IMR-90 (cell line): ENCODE measurements at regions not wholly inside any gene's neighbourhood (a gene's known extent, or its start where the extent isn't known, plus 50 kb on each side); places are given as distances from the start of the nearest gene placed in this dataset.

Experiments used
- ATAC-seq: fragments of 200-7000 bp; cut with Tn5 transposase; 2 replicates; pipeline ENCODE4 v1.9.1; 2020; ENCODE audit warnings: low read depth, mild to moderate bottlenecking, moderate library complexity
- BruUV-seq: library from RNA; stranded (reverse); fragments of 400-500 nt; replicated peaks from 2 replicates; lab custom pipeline; 2021; lab: Mats Ljungman, UMichigan
- CTCF ChIA-PET: fragments of 300-600 bp; formaldehyde crosslinking; extraction: SDS; loops from one replicate; lab custom pipeline; 2021; ENCODE audit warnings: antibody characterized with exemption; lab: Yijun Ruan, JAX
- POLR2A ChIA-PET: fragments of 300-600 bp; sonication (Branson Sonifier 250); formaldehyde crosslinking; loops from one replicate; lab custom pipeline; 2022; ENCODE audit warnings: antibody characterized with exemption; ENCODE audit not compliant: unreplicated experiment; lab: Charles Lee
- DNase-seq: peaks from one replicate; pipeline ENCODE4 v3.0.0; 2013
- H2AFZ ChIP-seq: replicated peaks from 2 replicates; pipeline ENCODE3; 2013; ENCODE audit warnings: low read length, mild to moderate bottlenecking; ENCODE audit not compliant: poor library complexity
- H2AK5ac ChIP-seq: 2 replicates; pipeline ENCODE4 v1.6.1; 2013; ENCODE audit warnings: low read depth, low read length, inconsistent platforms
- H2AK9ac ChIP-seq: replicated peaks from 2 replicates; pipeline ENCODE3; 2013; ENCODE audit warnings: mild to moderate bottlenecking, low read depth, low read length, moderate library complexity; ENCODE audit not compliant: poor library complexity
- H2BK120ac ChIP-seq: 2 replicates; pipeline ENCODE4 v1.6.1; 2013; ENCODE audit warnings: low read depth, low read length, inconsistent platforms
- H2BK15ac ChIP-seq: 3 replicates; pipeline ENCODE4 v1.6.1; 2013; ENCODE audit warnings: low read depth, low read length, inconsistent platforms
- H2BK20ac ChIP-seq: 2 replicates; pipeline ENCODE4 v1.6.1; 2013; ENCODE audit warnings: low read depth, mild to moderate bottlenecking, inconsistent platforms, low read length, moderate library complexity
- H2BK5ac ChIP-seq: 2 replicates; pipeline ENCODE4 v1.6.1; 2013; ENCODE audit warnings: mild to moderate bottlenecking, low read depth, low read length, inconsistent platforms; ENCODE audit not compliant: poor library complexity, severe bottlenecking
- H3K14ac ChIP-seq: replicated peaks from 2 replicates; pipeline ENCODE4 v1.6.1; 2013; ENCODE audit warnings: low read depth, low read length, inconsistent platforms
- H3K18ac ChIP-seq: 2 replicates; pipeline ENCODE4 v1.6.1; 2013; ENCODE audit warnings: low read depth, low read length, control low read depth
- H3K23ac ChIP-seq: 2 replicates; pipeline ENCODE4 v1.6.1; 2013; ENCODE audit warnings: low read depth, low read length, inconsistent platforms
- H3K27ac ChIP-seq: 2 replicates; pipeline ENCODE4 v1.5.1; 2013; ENCODE audit warnings: mild to moderate bottlenecking, control low read depth, low read length; ENCODE audit not compliant: insufficient read depth
- H3K27me3 ChIP-seq: 2 replicates; pipeline ENCODE4 v1.6.1; 2013; ENCODE audit warnings: low read length; ENCODE audit not compliant: control insufficient read depth, insufficient read depth
- H3K36me3 ChIP-seq: 2 replicates; pipeline ENCODE4 v1.6.1; 2013; ENCODE audit warnings: low read length, mixed read lengths; ENCODE audit not compliant: control insufficient read depth, insufficient read depth
- H3K4ac ChIP-seq: 2 replicates; pipeline ENCODE4 v1.6.1; 2013; ENCODE audit warnings: low read depth, low read length, inconsistent platforms
- H3K4me1 ChIP-seq: 2 replicates; pipeline ENCODE4 v1.6.1; 2013; ENCODE audit warnings: low read length, mixed read lengths; ENCODE audit not compliant: control insufficient read depth, insufficient read depth
- H3K4me2 ChIP-seq: 2 replicates; pipeline ENCODE4 v1.6.1; 2013; ENCODE audit warnings: low read depth, mild to moderate bottlenecking, control low read depth, low read length, moderate library complexity
- H3K4me3 ChIP-seq: 2 replicates; pipeline ENCODE4 v1.5.1; 2013; ENCODE audit warnings: low read depth, mild to moderate bottlenecking, control low read depth, low read length, moderate library complexity; ENCODE audit not compliant: insufficient read depth
- H3K56ac ChIP-seq: 2 replicates; pipeline ENCODE4 v1.6.1; 2013; ENCODE audit warnings: low read length, inconsistent platforms; ENCODE audit not compliant: insufficient read depth; ENCODE audit errors: extremely low read depth
- H3K79me1 ChIP-seq, 2 experiments: 2 replicates each; pipeline ENCODE4 v1.6.1; 2013; ENCODE audit warnings: low read length in 2 of 2, inconsistent platforms in 1 of 2, low read depth in 1 of 2
- H3K9ac ChIP-seq: 2 replicates; pipeline ENCODE4 v1.6.1; 2013; ENCODE audit warnings: low read depth, low read length, control low read depth
- H3K9me1 ChIP-seq: 2 replicates; pipeline ENCODE4 v1.6.1; 2013; ENCODE audit warnings: low read length, inconsistent platforms; ENCODE audit not compliant: insufficient read depth
- H3K9me3 ChIP-seq: 2 replicates; pipeline ENCODE4 v1.6.1; 2013; ENCODE audit warnings: low read length; ENCODE audit not compliant: control insufficient read depth, insufficient read depth
- H4K20me1 ChIP-seq: 2 replicates; pipeline ENCODE4 v1.6.1; 2013; ENCODE audit warnings: low read length, inconsistent platforms; ENCODE audit not compliant: insufficient read depth
- H4K5ac ChIP-seq: 2 replicates; pipeline ENCODE4 v1.6.1; 2013; ENCODE audit warnings: mild to moderate bottlenecking, low read depth, low read length, control low read depth
- H4K8ac ChIP-seq, 2 experiments: 2 replicates each; pipeline ENCODE4 v1.6.1; 2013; ENCODE audit warnings: low read depth in 2 of 2, low read length in 2 of 2, control low read depth in 1 of 2, inconsistent platforms in 1 of 2
- H4K91ac ChIP-seq: 2 replicates; pipeline ENCODE4 v1.6.1; 2013; ENCODE audit warnings: low read depth, low read length, inconsistent platforms; ENCODE audit not compliant: insufficient read depth
- BHLHE40 ChIP-seq: fragments of 150-350 bp; IDR thresholded peaks from 2 replicates; pipeline ENCODE4 v1.6.1; 2016; ENCODE audit warnings: mild to moderate bottlenecking, low read depth, low read length
- CEBPB ChIP-seq: IDR thresholded peaks from 2 replicates; pipeline ENCODE4 v1.6.1; 2012; ENCODE audit warnings: low read depth, low read length, improper control_type of control experiment
- MAZ ChIP-seq: IDR thresholded peaks from 2 replicates; pipeline ENCODE4 v1.6.1; 2012; ENCODE audit warnings: low read depth, mild to moderate bottlenecking, low read length, improper control_type of control experiment, moderate library complexity, borderline replicate concordance
- MXI1 ChIP-seq: IDR thresholded peaks from 2 replicates; pipeline ENCODE4 v1.6.1; 2012; ENCODE audit warnings: low read depth, mild to moderate bottlenecking, low read length, moderate library complexity, borderline replicate concordance
- NFE2L2 ChIP-seq: fragments of 150-350 bp; IDR thresholded peaks from 2 replicates; pipeline ENCODE4 v1.6.1; 2016; ENCODE audit warnings: low read depth, mild to moderate bottlenecking, low read length
- RAD21 ChIP-seq: IDR thresholded peaks from 2 replicates; pipeline ENCODE4 v1.6.1; 2012; ENCODE audit warnings: low read length, improper control_type of control experiment
- RCOR1 ChIP-seq: IDR thresholded peaks from 2 replicates; pipeline ENCODE4 v1.6.1; 2012; ENCODE audit warnings: mild to moderate bottlenecking, low read length, improper control_type of control experiment; ENCODE audit not compliant: insufficient replicate concordance
- SMC3 ChIP-seq: fragments of 150-350 bp; IDR thresholded peaks from 2 replicates; pipeline ENCODE4 v1.6.1; 2016; ENCODE audit warnings: low read depth, mild to moderate bottlenecking, antibody characterized with exemption, low read length, moderate library complexity
- WGBS, 2 experiments: methylation state at CpG; one replicate each; pipeline versions ENCODE4 v1.1.5 to v1.1.7; 2013; ENCODE audit warnings: missing lambda C conversion rate in 2 of 2; ENCODE audit not compliant: insufficient read length in 1 of 2; ENCODE audit errors: extremely low coverage in 2 of 2; 5-methylcytosine and 5-hydroxymethylcytosine counted together
- dilution Hi-C: fragments of 300-500 bp; cut with HindIII; formaldehyde crosslinking; loops from one replicate; pipeline ENCODE4 v1.14.3; 2018; ENCODE audit warnings: low sequenced_read_pairs; ENCODE audit not compliant: unreplicated experiment
- in situ Hi-C: fragments of 300-500 bp; cut with MboI; formaldehyde crosslinking; loops from 3 replicates; pipeline ENCODE4 v1.14.3; 2019; ENCODE audit warnings: low sequenced_read_pairs, inconsistent platforms, mixed read lengths
- intact Hi-C: fragments of 100-400 bp; cut with micrococcal nuclease; formaldehyde crosslinking; loops from 2 replicates; pipeline ENCODE4 v1.10.0; 2022

GRCh38 chr3:27570421-27571106 lies 86.4 kb upstream of the SLC4A7 start:
- Histone ChIP-seq H4K5ac (no peak overlapping the region), H3K36me3 (no peaks in the 10 kb centered on the region), H3K4me3 (no peak overlapping the region), H2BK20ac (0 out of 2 replicates have a peak overlapping the region, but pooled peaks have one; percentile 4), H4K91ac (no peak overlapping the region), H3K79me1 (no peaks in the 10 kb centered on the region), H2AFZ (peak overlapping the region; percentile 5), H4K8ac (no peak overlapping the region), H3K9me3 (no peaks in the 10 kb centered on the region), H2BK15ac (no peak overlapping the region), H3K4ac (no peak overlapping the region), H3K9me1 (no peaks in the 10 kb centered on the region), H3K18ac (no peak overlapping the region; the same call in 1 of the 2 replicates), H2AK5ac (no peak overlapping the region), H2AK9ac (no peak overlapping the region), H4K20me1 (no peaks in the 10 kb centered on the region), H3K4me2 (no peak overlapping the region), H3K4me1 (0 out of 2 replicates have a peak, but pooled peaks cover 4% of the 10 kb centered on the region), H3K27me3 (no peaks in the 10 kb centered on the region), H2BK120ac (no peak overlapping the region; the same call in 1 of the 2 replicates), H3K27ac (no peak overlapping the region), H3K14ac (no peak overlapping the region), H3K23ac (no peak overlapping the region), H3K9ac (no peak overlapping the region), H3K56ac (no peak overlapping the region), H2BK5ac (no peak overlapping the region)
- DNase-seq: no peak
- no peak for TF ChIP-seq NFE2L2
- TF ChIP-seq BHLHE40: no peak
- TF ChIP-seq MAZ: no peak
- TF ChIP-seq RCOR1: no peak
- no peak for TF ChIP-seq MXI1
- no peak for TF ChIP-seq CEBPB
- no peak for TF ChIP-seq SMC3
- TF ChIP-seq RAD21: no peak
- BruUV-seq: no TSS peak
- in situ Hi-C loops (no loop called here), dilution Hi-C loops (no loop called here), intact Hi-C loops (no loop called here)
- ChIA-PET POLR2A (interaction anchor here (0.7 kb wide), 1 partner anchor 90 kb away, joined by 6 read pairs; no protein-coding TSS in a partner anchor), CTCF (no interaction called here)
- WGBS, 2 experiments: no CpG with 5 or more reads among the region's 4 CpGs
- ATAC-seq: peak; percentile 31; the same call in 1 of the 2 replicates
